Inflammatory macrophage treated with lipopolysaccharide for 4 hours (primary cell): ENCODE measurements at regions not wholly inside any gene's neighbourhood (a gene's known extent, or its start where the extent isn't known, plus 50 kb on each side); places are given as distances from the start of the nearest gene placed in this dataset.

Experiments used
- DNase-seq: peaks from one replicate; pipeline ENCODE4 v3.0.0-alpha.2; 2020

GRCh38 chr1:94701796-94702441, 118.2 kb upstream of the SLC44A3 start:
- DNase-seq, result no peak

- no peak for DNase-seq
Observed at GRCh38 chr1:94698759-94699502, 121.2 kb upstream of the SLC44A3 start.

DNA sequence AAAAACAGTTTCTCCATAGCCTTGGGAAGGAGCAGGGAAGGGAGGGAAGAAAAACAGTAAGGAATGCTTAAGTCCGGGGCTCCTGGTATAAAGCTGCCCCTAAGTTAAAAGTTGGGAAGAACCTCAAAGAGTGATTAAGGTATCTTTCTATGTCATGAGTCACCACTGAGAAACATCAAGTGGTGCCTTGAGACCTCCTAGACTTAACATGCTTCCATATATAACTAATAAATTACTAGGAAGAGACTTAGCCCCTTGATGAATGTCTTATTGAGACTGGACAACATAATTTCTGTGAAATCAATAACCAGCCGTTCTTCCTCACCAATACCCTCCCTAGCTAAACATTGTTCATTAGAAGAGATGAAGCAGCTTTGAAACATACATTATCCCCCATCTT, 121.8 kb upstream of the SLC44A3 start:
- no peak for DNase-seq

DNA sequence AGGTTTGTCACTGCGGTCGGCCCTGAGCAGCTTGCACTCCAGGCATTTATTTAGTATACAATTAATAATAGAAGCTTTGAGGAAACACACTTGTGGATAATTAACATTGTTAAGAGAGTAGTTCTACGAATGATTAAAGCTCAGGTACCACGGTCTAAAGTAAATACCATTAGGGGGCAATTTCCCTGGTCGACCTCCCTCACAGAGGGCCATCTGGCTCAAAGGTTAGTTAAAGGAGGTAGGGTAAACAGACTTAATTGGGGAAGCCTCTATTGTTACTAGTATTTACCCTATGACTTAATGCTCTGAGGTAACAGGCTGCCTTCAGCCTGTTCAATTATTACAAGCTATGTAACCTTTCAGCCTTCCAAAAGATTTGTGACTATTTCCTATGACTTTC, 122.3 kb upstream of the SLC44A3 start:
- no peak for DNase-seq

- no peak for DNase-seq
Observed at GRCh38 chr1:94694226-94694915, 125.8 kb upstream of the SLC44A3 start.

DNA sequence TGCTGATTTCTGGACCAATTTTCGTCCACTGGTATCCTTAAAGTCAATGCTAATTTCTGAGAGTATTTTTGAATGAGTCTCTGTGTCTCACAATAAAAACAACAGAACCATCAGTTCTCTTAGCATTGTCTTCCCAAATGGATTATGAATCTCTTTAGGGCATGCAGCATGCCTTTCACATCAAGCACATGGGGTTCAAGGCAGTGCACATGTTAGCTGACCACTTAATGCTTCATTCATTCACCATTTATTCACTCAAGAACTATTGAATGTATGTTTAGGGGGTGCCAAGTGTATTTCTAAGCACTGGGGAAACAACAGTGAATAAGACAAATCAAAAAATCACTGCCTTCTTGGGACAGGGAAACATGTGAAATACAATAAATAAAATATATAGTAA, 126.7 kb upstream of the SLC44A3 start:
- DNase-seq, result no peak

- DNase-seq, result no peak
Observed at GRCh38 chr1:94693029-94693428, 127.1 kb upstream of the SLC44A3 start.

DNA sequence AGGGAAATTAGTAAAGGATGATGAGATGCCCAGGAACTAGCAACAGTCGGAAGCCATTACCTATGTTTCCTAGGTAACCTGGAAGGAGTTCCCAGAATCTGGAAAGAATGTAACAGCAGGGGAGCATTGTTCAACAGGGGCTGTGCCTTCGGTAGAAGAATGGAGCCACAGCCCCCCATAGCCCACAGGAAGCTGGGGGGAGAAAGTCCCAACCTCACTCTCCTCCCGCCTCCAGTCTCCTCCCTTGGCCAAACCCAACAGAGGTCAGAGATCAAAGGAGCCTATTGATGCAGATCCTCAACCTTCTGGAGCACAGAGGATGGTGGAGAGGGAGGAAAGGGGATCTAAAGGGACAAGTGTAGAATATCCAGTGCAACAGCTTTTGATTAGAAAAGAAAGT, 131.5 kb upstream of the SLC44A3 start:
- DNase-seq, result no peak

DNA sequence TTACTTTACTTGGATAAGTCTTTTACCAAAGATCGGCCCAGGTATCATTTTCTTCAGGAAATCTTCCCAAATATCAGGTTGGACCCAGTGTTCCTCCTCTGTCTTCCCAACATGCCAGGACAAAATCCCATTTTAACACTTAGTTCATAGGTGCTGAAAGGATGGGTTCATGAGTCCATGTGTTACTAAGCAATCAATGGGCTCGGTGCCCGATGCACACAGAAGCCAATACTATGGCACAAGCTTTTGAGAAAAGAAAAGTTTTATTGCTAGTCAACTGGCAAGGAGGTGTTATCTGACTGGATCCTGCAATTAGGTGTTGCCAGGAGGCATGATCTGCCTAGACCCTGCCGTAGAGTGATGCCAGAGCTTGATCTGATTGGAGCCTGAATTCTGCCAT, 133.3 kb upstream of the SLC44A3 start:
- DNase-seq, result no peak

DNA sequence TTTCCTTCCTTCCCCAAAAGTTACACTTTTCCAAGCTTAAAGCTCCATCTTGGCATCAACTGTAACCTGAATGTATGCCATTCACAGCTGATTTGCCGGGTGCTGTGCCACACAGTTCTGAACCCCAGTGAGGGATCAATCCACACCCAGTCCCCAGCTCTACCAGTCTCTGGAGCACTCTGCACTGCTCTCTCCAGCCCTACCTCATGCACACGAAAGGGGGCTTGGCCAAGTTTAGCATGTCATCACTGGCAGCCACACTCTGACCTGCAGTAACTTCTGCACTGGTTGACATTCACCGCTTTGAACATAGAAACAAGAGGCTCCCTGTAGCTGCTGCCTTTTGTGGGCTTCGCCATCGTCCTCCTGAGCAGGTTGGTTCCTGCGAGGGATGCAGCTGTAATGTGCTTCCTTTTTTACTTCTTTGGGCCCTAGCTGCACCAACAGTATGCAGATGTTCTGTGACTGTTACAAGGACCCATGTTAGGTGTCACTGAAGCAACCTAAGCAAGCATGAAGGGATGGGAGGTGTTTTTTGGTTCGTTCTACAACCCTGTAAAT, 135.4 kb upstream of the SLC44A3 start:
- no peak for DNase-seq

DNA sequence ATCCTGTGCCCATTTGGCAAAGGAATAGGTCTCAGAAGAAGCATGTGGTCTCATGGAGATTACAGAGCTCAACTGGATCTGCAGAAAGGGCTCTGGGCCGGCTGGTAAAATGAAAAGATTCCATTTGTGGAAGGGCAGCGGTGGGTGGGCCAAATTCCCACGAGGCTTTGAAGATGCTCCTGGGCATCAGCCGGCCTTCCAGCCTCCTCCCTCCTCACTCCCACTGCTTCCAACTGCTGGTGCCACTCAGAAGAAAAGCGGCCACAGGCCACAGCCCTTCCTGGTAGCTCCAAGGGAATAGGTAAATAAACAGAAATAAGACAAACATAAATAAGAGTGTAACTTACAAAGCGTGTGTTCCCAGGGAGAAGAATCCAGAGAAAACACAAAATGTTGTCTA, 136.3 kb upstream of the SLC44A3 start:
- DNase-seq, result no peak

DNA sequence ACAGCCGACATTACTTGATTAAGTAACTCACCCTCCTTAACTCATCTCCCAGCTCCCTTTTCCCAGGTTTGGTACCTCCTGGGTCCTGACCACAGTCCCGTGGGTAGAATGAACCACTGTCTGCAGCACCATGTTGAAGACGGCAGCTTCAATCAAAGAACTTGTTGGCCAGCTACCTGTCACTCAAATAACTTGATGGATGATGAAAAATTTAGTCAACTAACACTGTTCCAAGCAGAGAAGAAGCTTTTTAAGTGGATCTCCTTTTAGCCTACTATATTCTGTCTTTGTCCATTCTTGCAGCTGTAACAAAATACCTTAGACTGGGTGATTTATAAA, 138.4 kb upstream of the F3 start:
- no peak for DNase-seq

DNA sequence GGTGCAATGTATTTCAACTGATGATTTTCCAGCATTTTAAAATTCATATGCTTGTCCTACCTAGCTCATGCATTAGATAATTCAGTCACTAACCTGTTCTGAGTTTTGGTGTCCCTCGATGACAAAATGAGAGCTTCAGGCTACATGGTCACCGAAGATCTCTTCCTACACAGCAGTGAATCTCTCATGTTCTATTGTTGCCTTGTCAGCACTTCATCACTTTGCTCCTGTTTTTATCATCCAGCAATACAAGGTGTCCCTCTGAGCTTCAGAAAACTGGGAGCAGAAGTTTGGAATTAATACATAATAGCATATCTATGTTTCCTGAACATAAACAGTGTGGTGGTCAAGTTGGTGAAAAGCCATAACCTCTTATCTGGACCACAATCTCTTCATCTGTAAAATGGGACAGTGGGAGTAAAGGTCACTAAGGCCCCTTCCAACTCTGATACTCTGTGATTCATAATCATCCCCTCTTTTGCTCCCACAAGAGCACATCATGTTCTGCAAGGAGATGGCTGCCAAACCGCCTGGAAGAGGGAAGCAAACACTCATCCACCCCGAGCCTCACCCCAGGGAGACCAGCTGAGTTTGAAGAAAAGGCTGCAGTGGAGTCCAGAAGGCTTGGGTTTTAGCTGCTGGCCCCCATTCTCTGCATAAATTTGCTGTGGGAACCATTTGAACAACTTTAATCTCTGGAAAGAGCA, 137.9 kb upstream of the F3 start:
- no peak for DNase-seq

GRCh38 chr1:94678202-94678848, 136.8 kb upstream of the F3 start:
- no peak for DNase-seq

GRCh38 chr1:94677714-94678113, 136.2 kb upstream of the F3 start:
- no peak for DNase-seq

DNA sequence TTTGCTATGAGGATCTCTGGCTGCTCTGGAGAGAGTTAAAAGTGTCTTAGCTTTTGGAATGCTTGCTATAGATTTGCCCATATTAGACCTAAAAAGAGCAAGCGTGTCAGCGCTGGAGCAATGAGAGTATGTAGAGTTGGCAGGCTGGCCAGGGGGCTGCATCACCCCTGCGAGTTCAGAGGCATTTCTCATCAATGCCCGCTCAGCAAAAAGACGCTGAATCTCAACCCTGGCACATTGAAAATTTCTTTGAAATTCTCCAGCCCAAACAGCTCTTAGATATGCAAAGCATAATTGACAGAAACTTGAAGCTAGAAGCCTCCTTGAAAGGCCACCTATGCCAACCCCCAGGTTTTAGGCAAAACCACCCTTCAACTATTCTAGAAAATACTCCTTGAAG, 135.5 kb upstream of the F3 start:
- no peak for DNase-seq

GRCh38 chr1:94676686-94677085, 135.1 kb upstream of the F3 start:
- no peak for DNase-seq

- no peak for DNase-seq
Observed at GRCh38 chr1:94675373-94675772, 133.8 kb upstream of the F3 start.

DNA sequence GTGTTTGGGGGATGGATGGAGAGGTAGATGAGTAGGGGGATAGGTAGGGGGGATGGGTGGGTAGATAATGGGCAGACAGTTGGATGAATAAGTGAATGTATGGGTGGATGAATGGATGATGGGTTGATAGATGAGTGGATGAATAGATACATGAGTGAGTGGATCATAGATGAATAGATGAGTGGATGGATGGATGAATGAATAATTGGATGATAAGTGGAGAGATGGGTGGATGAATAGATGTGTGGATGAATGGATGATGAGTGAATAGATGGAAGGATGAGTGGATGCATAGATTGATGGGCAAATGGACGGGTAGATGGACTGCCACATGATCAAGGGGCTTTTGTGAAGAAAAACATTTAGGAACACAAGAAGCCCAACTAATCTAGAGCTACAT, 133.3 kb upstream of the F3 start:
- no peak for DNase-seq

DNA sequence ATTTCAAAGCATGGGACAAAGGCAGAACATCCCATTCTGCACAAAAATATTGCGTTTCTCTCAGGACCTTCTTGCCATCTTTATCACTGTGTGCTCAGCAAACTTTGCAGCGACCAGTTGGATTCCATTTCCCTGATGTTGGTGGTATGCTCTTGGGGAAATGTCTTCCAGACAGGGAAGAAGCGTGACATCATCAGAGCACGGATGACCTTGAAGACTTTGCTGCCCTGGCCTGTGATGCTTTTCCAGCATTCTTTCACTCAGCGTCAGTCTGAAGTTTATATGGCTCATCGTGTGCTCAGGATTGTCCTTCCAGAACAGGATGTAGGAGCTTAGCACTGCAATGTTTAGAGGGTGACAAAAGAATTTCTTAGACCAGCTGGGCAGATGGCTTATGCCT, 131.4 kb upstream of the F3 start:
- no peak for DNase-seq

- no peak for DNase-seq
Observed at GRCh38 chr1:94672001-94672400, 130.4 kb upstream of the F3 start.

GRCh38 chr1:94670273-94670672, 128.7 kb upstream of the F3 start:
- no peak for DNase-seq

GRCh38 chr1:94669198-94669597, 127.6 kb upstream of the F3 start:
- no peak for DNase-seq
